Parathyroid adenoma (tissue), 2 donors: ENCODE measurements at regions not wholly inside any gene's neighbourhood (a gene's known extent, or its start where the extent isn't known, plus 50 kb on each side); places are given as distances from the start of the nearest gene placed in this dataset.

ENCODE experiments used
- H2AFZ ChIP-seq: fragments of 300-600 bp; sonication (generic); one replicate; pipeline ENCODE4 v1.7.0; 2017; ENCODE audit warnings: antibody characterized with exemption, mild to moderate bottlenecking
- H3K27ac ChIP-seq: fragments of 300-600 bp; sonication (generic); one replicate; pipeline ENCODE4 v1.7.0; 2017
- H3K27me3 ChIP-seq: fragments of 300-600 bp; sonication (generic); one replicate; pipeline ENCODE4 v1.7.0; 2017; ENCODE audit warnings: low read length; ENCODE audit not compliant: control insufficient read depth, insufficient read depth
- H3K36me3 ChIP-seq: fragments of 300-600 bp; sonication (generic); one replicate; pipeline ENCODE4 v1.7.0; 2017; ENCODE audit warnings: low read length; ENCODE audit not compliant: control insufficient read depth, insufficient read depth
- H3K4me1 ChIP-seq: fragments of 300-600 bp; sonication (generic); one replicate; pipeline ENCODE4 v1.7.0; 2017; ENCODE audit warnings: control low read depth
- H3K4me2 ChIP-seq: fragments of 300-600 bp; sonication (generic); one replicate; pipeline ENCODE4 v1.7.0; 2017; ENCODE audit warnings: low read length
- H3K4me3 ChIP-seq: fragments of 300-600 bp; sonication (generic); one replicate; pipeline ENCODE4 v1.7.0; 2017; ENCODE audit warnings: low read depth, low read length
- H3K79me2 ChIP-seq: fragments of 300-600 bp; sonication (generic); one replicate; pipeline ENCODE4 v1.7.0; 2017; ENCODE audit warnings: control low read depth
- H3K9ac ChIP-seq: fragments of 300-600 bp; sonication (generic); one replicate; pipeline ENCODE4 v1.7.0; 2017; ENCODE audit warnings: mild to moderate bottlenecking
- H3K9me3 ChIP-seq: fragments of 300-600 bp; sonication (generic); one replicate; pipeline ENCODE4 v1.7.0; 2017; ENCODE audit warnings: low read length; ENCODE audit not compliant: control insufficient read depth
- CTCF ChIP-seq: fragments of 300-600 bp; sonication (generic); IDR thresholded peaks from one replicate; pipeline ENCODE4 v1.7.0; 2017; ENCODE audit warnings: antibody characterized with exemption, mild to moderate bottlenecking
- donor health status: primary hyperparathyroidism.

- no peak overlapping the region for H3K4me2 ChIP-seq
- TF ChIP-seq CTCF: no peak
- no peaks in the 10 kb centered on the region for H3K79me2 ChIP-seq
- no peaks in the 10 kb centered on the region for H3K36me3 ChIP-seq
- H3K27ac ChIP-seq: no peak overlapping the region
- no peak overlapping the region for H3K9ac ChIP-seq
- H3K4me1 ChIP-seq: no peaks in the 10 kb centered on the region
- no peaks in the 10 kb centered on the region for H3K27me3 ChIP-seq
- H2AFZ ChIP-seq: no peak overlapping the region
- no peak overlapping the region for H3K4me3 ChIP-seq
- no peaks in the 10 kb centered on the region for H3K9me3 ChIP-seq
These were observed 454.4 kb downstream of the DTWD2 start for GRCh38 chr5:118533923-118534322.

GRCh38 chr5:118533156-118533555 is 455.2 kb downstream of the DTWD2 start:
- no peak overlapping the region for H3K4me3 ChIP-seq
- H2AFZ ChIP-seq: no peak overlapping the region
- no peak for TF ChIP-seq CTCF
- no peaks in the 10 kb centered on the region for H3K4me1 ChIP-seq
- H3K9me3 ChIP-seq: no peaks in the 10 kb centered on the region
- H3K79me2 ChIP-seq: no peaks in the 10 kb centered on the region
- H3K36me3 ChIP-seq: no peaks in the 10 kb centered on the region
- no peak overlapping the region for H3K27ac ChIP-seq
- no peak overlapping the region for H3K9ac ChIP-seq
- H3K4me2 ChIP-seq: no peak overlapping the region
- H3K27me3 ChIP-seq: no peaks in the 10 kb centered on the region

GRCh38 chr5:118531276-118531675 is 457.1 kb downstream of the DTWD2 start:
- no peaks in the 10 kb centered on the region for H3K9me3 ChIP-seq

GRCh38 chr5:118529361-118530144 is 458.8 kb downstream of the DTWD2 start:
- no peaks in the 10 kb centered on the region for H3K36me3 ChIP-seq
- no peaks in the 10 kb centered on the region for H3K27me3 ChIP-seq
- TF ChIP-seq CTCF: no peak
- no peak overlapping the region for H3K27ac ChIP-seq
- H3K9ac ChIP-seq: no peak overlapping the region
- H3K4me2 ChIP-seq: no peak overlapping the region
- H2AFZ ChIP-seq: no peak overlapping the region
- no peaks in the 10 kb centered on the region for H3K4me1 ChIP-seq
- no peaks in the 10 kb centered on the region for H3K9me3 ChIP-seq
- H3K79me2 ChIP-seq: no peaks in the 10 kb centered on the region
- no peak overlapping the region for H3K4me3 ChIP-seq

More at GRCh38 chr5:118531276-118531675, 457.1 kb downstream of the DTWD2 start:
- Histone ChIP-seq H3K36me3 (no peaks in the 10 kb centered on the region), H3K4me1 (no peaks in the 10 kb centered on the region), H3K79me2 (no peaks in the 10 kb centered on the region), H3K4me2 (no peak overlapping the region), H3K4me3 (no peak overlapping the region), H3K27me3 (no peaks in the 10 kb centered on the region), H3K9ac (no peak overlapping the region), H3K27ac (no peak overlapping the region), H2AFZ (no peak overlapping the region)
- no peak for TF ChIP-seq CTCF

GRCh38 chr5:118522626-118523025 is 465.7 kb downstream of the DTWD2 start:
- H3K9me3 ChIP-seq: no peaks in the 10 kb centered on the region
- no peaks in the 10 kb centered on the region for H3K27me3 ChIP-seq
- no peak for TF ChIP-seq CTCF

More at GRCh38 chr5:118522626-118523025, 465.7 kb downstream of the DTWD2 start:
- Histone ChIP-seq H3K9ac (no peak overlapping the region), H3K4me2 (no peak overlapping the region), H3K4me3 (no peak overlapping the region), H3K4me1 (no peaks in the 10 kb centered on the region), H3K27ac (no peak overlapping the region), H3K79me2 (no peaks in the 10 kb centered on the region), H2AFZ (no peak overlapping the region), H3K36me3 (no peaks in the 10 kb centered on the region)
